WTC11 (cell line): ENCODE measurements at regions not wholly inside any gene's neighbourhood (a gene's known extent, or its start where the extent isn't known, plus 50 kb on each side); places are given as distances from the start of the nearest gene placed in this dataset.

Experiments
- ATAC-seq: fragments of 200-7000 bp; cut with Tn5 transposase; 2 replicates; pipeline ENCODE4 v1.10.0; 2021; ENCODE audit warnings: mild to moderate bottlenecking, moderate library complexity
- CTCF ChIA-PET: fragments of 300-600 bp; sonication (Branson Sonifier 250); formaldehyde crosslinking; loops from one replicate; lab custom pipeline; 2021; ENCODE audit warnings: antibody characterized with exemption; lab: Charles Lee
- POLR2A ChIA-PET: fragments of 350-600 bp; sonication (Branson Sonifier 250); formaldehyde crosslinking; loops from one replicate; lab custom pipeline; 2021; ENCODE audit warnings: antibody characterized with exemption; lab: Charles Lee
- DNase-seq: peaks from one replicate; pipeline ENCODE4 v3.0.0; 2021; ENCODE audit warnings: low spot score
- H3K27ac Mint-ChIP-seq: 2 replicates; pipeline ENCODE4 v1.8.0; 2021; ENCODE audit warnings: mixed read lengths
- H3K27me3 Mint-ChIP-seq: 2 replicates; pipeline ENCODE4 v1.8.0; 2021; ENCODE audit warnings: low read depth, mild to moderate bottlenecking, moderate library complexity, mixed read lengths
- H3K36me3 Mint-ChIP-seq: 2 replicates; pipeline ENCODE4 v1.8.0; 2021; ENCODE audit warnings: mixed read lengths
- H3K4me1 Mint-ChIP-seq: 2 replicates; pipeline ENCODE4 v1.8.0; 2022; ENCODE audit warnings: mixed read lengths
- H3K4me3 Mint-ChIP-seq: 2 replicates; pipeline ENCODE4 v1.8.0; 2021; ENCODE audit warnings: mild to moderate bottlenecking, moderate library complexity, mixed read lengths
- H3K9me3 Mint-ChIP-seq: 2 replicates; pipeline ENCODE4 v1.8.0; 2021; ENCODE audit warnings: mixed read lengths
- CREM ChIP-seq: sonication (generic); formaldehyde crosslinking; IDR thresholded peaks from 2 replicates; pipeline ENCODE4 v1.8.1; 2022; ENCODE audit warnings: mild to moderate bottlenecking, missing genetic modification reagents, moderate library complexity
- FOXJ3 ChIP-seq: sonication (generic); formaldehyde crosslinking; IDR thresholded peaks from 2 replicates; pipeline ENCODE4 v1.9.0; 2021; ENCODE audit warnings: missing genetic modification reagents, mild to moderate bottlenecking, borderline replicate concordance
- GABPB1 ChIP-seq: sonication (generic); formaldehyde crosslinking; IDR thresholded peaks from 2 replicates; pipeline ENCODE4 v1.8.1; 2023; ENCODE audit warnings: mild to moderate bottlenecking, missing genetic modification reagents
- GRHL2 ChIP-seq: fragments of 250-450 bp; sonication (Bioruptor Pico); IDR thresholded peaks from 2 replicates; pipeline ENCODE4 v1.8.0; 2022; ENCODE audit warnings: mild to moderate bottlenecking, moderate library complexity; ENCODE audit not compliant: insufficient replicate concordance, severe bottlenecking
- MXD4 ChIP-seq: fragments of 250-450 bp; sonication (Bioruptor Pico); IDR thresholded peaks from 2 replicates; pipeline ENCODE4 v1.8.0; 2021; ENCODE audit warnings: mild to moderate bottlenecking, moderate library complexity, borderline replicate concordance
- NFATC4 ChIP-seq: fragments of 250-450 bp; sonication (Bioruptor Pico); IDR thresholded peaks from 2 replicates; pipeline ENCODE4 v1.9.0; 2021; ENCODE audit warnings: mild to moderate bottlenecking
- NFE2L1 ChIP-seq: sonication (generic); formaldehyde crosslinking; IDR thresholded peaks from 2 replicates; pipeline ENCODE4 v1.8.1; 2023; ENCODE audit warnings: missing genetic modification reagents
- RORB ChIP-seq: fragments of 250-450 bp; sonication (Bioruptor Pico); IDR thresholded peaks from 2 replicates; pipeline ENCODE4 v1.9.0; 2021; ENCODE audit warnings: mild to moderate bottlenecking
- SOX15 ChIP-seq: fragments of 250-450 bp; sonication (Bioruptor Pico); IDR thresholded peaks from 2 replicates; pipeline ENCODE4 v1.9.0; 2021; ENCODE audit warnings: mild to moderate bottlenecking
- SP1 ChIP-seq: sonication (generic); formaldehyde crosslinking; conservative IDR thresholded peaks from 2 replicates; pipeline ENCODE4 v1.8.1; 2022; ENCODE audit warnings: missing genetic modification reagents
- TP53 ChIP-seq: sonication (generic); formaldehyde crosslinking; IDR thresholded peaks from 2 replicates; pipeline ENCODE4 v1.8.1; 2023; ENCODE audit warnings: mild to moderate bottlenecking, missing genetic modification reagents
- ZNF138 ChIP-seq: sonication (generic); formaldehyde crosslinking; conservative IDR thresholded peaks from 2 replicates; pipeline ENCODE4 v1.8.1; 2022; ENCODE audit warnings: mild to moderate bottlenecking, moderate library complexity, missing genetic modification reagents
- ZNF219 ChIP-seq: sonication (generic); formaldehyde crosslinking; IDR thresholded peaks from 2 replicates; pipeline ENCODE4 v1.8.0; 2023; ENCODE audit warnings: missing genetic modification reagents, mild to moderate bottlenecking, borderline replicate concordance
- ZNF671 ChIP-seq: fragments of 250-450 bp; sonication (Bioruptor Pico); IDR thresholded peaks from 2 replicates; pipeline ENCODE4 v1.8.0; 2021; ENCODE audit warnings: mild to moderate bottlenecking
- TF ChIP-seq, protein P1 (sequence below): sonication (generic); formaldehyde crosslinking; IDR thresholded peaks from 2 replicates; pipeline ENCODE4 v1.8.0; 2022; ENCODE audit warnings: mild to moderate bottlenecking, missing genetic modification reagents
- TF ChIP-seq, protein P2 (sequence below): sonication (generic); formaldehyde crosslinking; IDR thresholded peaks from 2 replicates; pipeline ENCODE4 v1.8.1; 2023; ENCODE audit warnings: mild to moderate bottlenecking, missing genetic modification reagents, moderate library complexity
- TF ChIP-seq, protein P3 (sequence below): sonication (generic); formaldehyde crosslinking; IDR thresholded peaks from 2 replicates; pipeline ENCODE4 v1.8.1; 2023; ENCODE audit warnings: mild to moderate bottlenecking, moderate library complexity, missing genetic modification reagents
- TF ChIP-seq, protein P4 (sequence below): sonication (generic); formaldehyde crosslinking; IDR thresholded peaks from 2 replicates; pipeline ENCODE4 v1.8.1; 2023; ENCODE audit warnings: mild to moderate bottlenecking, missing genetic modification reagents
- TF ChIP-seq, protein P5 (sequence below): sonication (generic); formaldehyde crosslinking; IDR thresholded peaks from 2 replicates; pipeline ENCODE4 v1.8.1; 2023; ENCODE audit warnings: mild to moderate bottlenecking, missing genetic modification reagents, borderline replicate concordance
- TF ChIP-seq, protein P6 (sequence below): sonication (generic); formaldehyde crosslinking; IDR thresholded peaks from 2 replicates; pipeline ENCODE4 v1.8.0; 2022; ENCODE audit warnings: mild to moderate bottlenecking, missing genetic modification reagents
- TF ChIP-seq, protein P7 (sequence below): fragments of 200-600 bp; IDR thresholded peaks from 2 replicates; pipeline ENCODE4 v1.8.0; 2022; ENCODE audit warnings: antibody characterized with exemption
- TF ChIP-seq, protein P8 (sequence below): sonication (generic); formaldehyde crosslinking; conservative IDR thresholded peaks from 2 replicates; pipeline ENCODE4 v1.8.1; 2023; ENCODE audit warnings: mild to moderate bottlenecking, low read depth, missing genetic modification reagents, moderate library complexity

DNA sequence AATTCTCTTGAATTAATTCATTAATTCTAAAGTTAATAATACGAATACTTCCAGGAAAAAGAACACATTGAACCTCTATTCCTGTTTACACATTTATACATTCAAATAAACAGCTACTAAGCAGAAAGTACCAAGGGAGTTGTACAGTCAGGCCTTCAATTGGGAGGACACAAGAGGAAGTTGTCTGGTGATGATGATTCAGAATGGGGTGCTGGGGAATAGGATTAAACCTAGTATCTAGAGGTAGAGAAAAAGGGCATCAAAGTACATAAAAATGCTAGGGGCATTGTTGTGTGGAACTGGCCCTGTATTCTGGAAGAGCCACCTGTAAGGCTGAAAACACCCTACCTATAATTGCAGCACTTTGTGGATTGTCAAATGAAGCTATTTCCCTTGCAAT lies 71.7 kb upstream of the MROH9 start:
- TF ChIP-seq SOX15 (CRISPR knock-in tag) = no peak
- TF ChIP-seq GRHL2 = no peak
- TF ChIP-seq, protein P1, sequence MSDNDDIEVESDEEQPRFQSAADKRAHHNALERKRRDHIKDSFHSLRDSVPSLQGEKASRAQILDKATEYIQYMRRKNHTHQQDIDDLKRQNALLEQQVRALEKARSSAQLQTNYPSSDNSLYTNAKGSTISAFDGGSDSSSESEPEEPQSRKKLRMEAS (CRISPR knock-in tag) = no peak
- TF ChIP-seq TP53 (CRISPR knock-in tag) = no peak
- TF ChIP-seq ZNF138 (CRISPR knock-in tag) = no peak
- TF ChIP-seq ZNF671 (CRISPR knock-in tag) = no peak
- TF ChIP-seq ZNF219 (CRISPR knock-in tag) = no peak
- TF ChIP-seq GABPB1 = no peak
- TF ChIP-seq, protein P2, sequence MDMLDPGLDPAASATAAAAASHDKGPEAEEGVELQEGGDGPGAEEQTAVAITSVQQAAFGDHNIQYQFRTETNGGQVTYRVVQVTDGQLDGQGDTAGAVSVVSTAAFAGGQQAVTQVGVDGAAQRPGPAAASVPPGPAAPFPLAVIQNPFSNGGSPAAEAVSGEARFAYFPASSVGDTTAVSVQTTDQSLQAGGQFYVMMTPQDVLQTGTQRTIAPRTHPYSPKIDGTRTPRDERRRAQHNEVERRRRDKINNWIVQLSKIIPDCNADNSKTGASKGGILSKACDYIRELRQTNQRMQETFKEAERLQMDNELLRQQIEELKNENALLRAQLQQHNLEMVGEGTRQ (CRISPR knock-in tag) = no peak
- ChIA-PET POLR2A (no interaction called here), CTCF (interaction anchor here (1.2 kb wide), 1 partner anchor 174 kb away, joined by 3 read pairs; no protein-coding TSS in a partner anchor)
- Mint-ChIP-seq H3K27ac (no peak overlapping the region), H3K4me1 (no peaks in the 10 kb centered on the region), H3K27me3 (no peaks in the 10 kb centered on the region), H3K4me3 (no peak overlapping the region), H3K9me3 (peaks cover 3% of the 10 kb centered on the region; the same call in 1 of the 2 replicates), H3K36me3 (no peaks in the 10 kb centered on the region)
- no peak for ATAC-seq
- no peak for DNase-seq

DNA sequence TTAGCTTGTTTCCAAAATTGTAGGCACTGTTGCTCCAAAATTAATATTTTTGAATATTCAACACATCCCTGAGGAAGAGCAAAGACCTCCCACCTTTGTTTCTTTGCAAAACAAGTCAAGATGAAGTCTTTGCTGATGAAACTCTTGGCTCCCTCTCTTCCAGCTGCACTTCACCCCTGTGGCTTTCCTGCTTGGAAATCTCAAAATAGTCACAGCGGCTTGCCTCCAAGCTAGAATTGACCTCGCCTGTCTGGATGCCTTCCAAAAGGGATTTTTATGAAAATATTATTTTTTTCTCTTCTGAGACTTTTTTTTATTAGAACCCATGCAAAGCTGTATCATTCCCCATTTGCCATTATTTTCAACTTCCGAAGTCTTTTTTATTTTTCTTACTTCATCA lies 71.1 kb upstream of the MROH9 start:
- no peaks in the 10 kb centered on the region for H3K9me3 Mint-ChIP-seq
- TF ChIP-seq SOX15 (CRISPR knock-in tag) (no peak), NFE2L1 (CRISPR knock-in tag) (no peak), CREM (CRISPR knock-in tag) (no peak), NFATC4 (CRISPR knock-in tag) (no peak), RORB (CRISPR knock-in tag) (no peak), SP1 (CRISPR knock-in tag) (no peak), MXD4 (CRISPR knock-in tag) (no peak), TP53 (CRISPR knock-in tag) (no peak), FOXJ3 (CRISPR knock-in tag) (no peak)
- TF ChIP-seq, protein P1 (CRISPR knock-in tag) = no peak
- TF ChIP-seq, protein P3, sequence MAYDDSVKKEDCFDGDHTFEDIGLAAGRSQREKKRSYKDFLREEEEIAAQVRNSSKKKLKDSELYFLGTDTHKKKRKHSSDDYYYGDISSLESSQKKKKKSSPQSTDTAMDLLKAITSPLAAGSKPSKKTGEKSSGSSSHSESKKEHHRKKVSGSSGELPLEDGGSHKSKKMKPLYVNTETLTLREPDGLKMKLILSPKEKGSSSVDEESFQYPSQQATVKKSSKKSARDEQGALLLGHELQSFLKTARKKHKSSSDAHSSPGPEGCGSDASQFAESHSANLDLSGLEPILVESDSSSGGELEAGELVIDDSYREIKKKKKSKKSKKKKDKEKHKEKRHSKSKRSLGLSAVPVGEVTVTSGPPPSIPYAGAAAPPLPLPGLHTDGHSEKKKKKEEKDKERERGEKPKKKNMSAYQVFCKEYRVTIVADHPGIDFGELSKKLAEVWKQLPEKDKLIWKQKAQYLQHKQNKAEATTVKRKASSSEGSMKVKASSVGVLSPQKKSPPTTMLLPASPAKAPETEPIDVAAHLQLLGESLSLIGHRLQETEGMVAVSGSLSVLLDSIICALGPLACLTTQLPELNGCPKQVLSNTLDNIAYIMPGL = no peak
- TF ChIP-seq, protein P4, sequence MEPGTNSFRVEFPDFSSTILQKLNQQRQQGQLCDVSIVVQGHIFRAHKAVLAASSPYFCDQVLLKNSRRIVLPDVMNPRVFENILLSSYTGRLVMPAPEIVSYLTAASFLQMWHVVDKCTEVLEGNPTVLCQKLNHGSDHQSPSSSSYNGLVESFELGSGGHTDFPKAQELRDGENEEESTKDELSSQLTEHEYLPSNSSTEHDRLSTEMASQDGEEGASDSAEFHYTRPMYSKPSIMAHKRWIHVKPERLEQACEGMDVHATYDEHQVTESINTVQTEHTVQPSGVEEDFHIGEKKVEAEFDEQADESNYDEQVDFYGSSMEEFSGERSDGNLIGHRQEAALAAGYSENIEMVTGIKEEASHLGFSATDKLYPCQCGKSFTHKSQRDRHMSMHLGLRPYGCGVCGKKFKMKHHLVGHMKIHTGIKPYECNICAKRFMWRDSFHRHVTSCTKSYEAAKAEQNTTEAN (CRISPR knock-in tag) = no peak
- TF ChIP-seq, protein P5, sequence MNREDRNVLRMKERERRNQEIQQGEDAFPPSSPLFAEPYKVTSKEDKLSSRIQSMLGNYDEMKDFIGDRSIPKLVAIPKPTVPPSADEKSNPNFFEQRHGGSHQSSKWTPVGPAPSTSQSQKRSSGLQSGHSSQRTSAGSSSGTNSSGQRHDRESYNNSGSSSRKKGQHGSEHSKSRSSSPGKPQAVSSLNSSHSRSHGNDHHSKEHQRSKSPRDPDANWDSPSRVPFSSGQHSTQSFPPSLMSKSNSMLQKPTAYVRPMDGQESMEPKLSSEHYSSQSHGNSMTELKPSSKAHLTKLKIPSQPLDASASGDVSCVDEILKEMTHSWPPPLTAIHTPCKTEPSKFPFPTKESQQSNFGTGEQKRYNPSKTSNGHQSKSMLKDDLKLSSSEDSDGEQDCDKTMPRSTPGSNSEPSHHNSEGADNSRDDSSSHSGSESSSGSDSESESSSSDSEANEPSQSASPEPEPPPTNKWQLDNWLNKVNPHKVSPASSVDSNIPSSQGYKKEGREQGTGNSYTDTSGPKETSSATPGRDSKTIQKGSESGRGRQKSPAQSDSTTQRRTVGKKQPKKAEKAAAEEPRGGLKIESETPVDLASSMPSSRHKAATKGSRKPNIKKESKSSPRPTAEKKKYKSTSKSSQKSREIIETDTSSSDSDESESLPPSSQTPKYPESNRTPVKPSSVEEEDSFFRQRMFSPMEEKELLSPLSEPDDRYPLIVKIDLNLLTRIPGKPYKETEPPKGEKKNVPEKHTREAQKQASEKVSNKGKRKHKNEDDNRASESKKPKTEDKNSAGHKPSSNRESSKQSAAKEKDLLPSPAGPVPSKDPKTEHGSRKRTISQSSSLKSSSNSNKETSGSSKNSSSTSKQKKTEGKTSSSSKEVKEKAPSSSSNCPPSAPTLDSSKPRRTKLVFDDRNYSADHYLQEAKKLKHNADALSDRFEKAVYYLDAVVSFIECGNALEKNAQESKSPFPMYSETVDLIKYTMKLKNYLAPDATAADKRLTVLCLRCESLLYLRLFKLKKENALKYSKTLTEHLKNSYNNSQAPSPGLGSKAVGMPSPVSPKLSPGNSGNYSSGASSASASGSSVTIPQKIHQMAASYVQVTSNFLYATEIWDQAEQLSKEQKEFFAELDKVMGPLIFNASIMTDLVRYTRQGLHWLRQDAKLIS (CRISPR knock-in tag) = no peak
- TF ChIP-seq, protein P6, sequence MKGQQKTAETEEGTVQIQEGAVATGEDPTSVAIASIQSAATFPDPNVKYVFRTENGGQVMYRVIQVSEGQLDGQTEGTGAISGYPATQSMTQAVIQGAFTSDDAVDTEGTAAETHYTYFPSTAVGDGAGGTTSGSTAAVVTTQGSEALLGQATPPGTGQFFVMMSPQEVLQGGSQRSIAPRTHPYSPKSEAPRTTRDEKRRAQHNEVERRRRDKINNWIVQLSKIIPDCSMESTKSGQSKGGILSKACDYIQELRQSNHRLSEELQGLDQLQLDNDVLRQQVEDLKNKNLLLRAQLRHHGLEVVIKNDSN (CRISPR knock-in tag) = no peak
- TF ChIP-seq, protein P7, sequence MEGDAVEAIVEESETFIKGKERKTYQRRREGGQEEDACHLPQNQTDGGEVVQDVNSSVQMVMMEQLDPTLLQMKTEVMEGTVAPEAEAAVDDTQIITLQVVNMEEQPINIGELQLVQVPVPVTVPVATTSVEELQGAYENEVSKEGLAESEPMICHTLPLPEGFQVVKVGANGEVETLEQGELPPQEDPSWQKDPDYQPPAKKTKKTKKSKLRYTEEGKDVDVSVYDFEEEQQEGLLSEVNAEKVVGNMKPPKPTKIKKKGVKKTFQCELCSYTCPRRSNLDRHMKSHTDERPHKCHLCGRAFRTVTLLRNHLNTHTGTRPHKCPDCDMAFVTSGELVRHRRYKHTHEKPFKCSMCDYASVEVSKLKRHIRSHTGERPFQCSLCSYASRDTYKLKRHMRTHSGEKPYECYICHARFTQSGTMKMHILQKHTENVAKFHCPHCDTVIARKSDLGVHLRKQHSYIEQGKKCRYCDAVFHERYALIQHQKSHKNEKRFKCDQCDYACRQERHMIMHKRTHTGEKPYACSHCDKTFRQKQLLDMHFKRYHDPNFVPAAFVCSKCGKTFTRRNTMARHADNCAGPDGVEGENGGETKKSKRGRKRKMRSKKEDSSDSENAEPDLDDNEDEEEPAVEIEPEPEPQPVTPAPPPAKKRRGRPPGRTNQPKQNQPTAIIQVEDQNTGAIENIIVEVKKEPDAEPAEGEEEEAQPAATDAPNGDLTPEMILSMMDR = no peak
- TF ChIP-seq, protein P8, sequence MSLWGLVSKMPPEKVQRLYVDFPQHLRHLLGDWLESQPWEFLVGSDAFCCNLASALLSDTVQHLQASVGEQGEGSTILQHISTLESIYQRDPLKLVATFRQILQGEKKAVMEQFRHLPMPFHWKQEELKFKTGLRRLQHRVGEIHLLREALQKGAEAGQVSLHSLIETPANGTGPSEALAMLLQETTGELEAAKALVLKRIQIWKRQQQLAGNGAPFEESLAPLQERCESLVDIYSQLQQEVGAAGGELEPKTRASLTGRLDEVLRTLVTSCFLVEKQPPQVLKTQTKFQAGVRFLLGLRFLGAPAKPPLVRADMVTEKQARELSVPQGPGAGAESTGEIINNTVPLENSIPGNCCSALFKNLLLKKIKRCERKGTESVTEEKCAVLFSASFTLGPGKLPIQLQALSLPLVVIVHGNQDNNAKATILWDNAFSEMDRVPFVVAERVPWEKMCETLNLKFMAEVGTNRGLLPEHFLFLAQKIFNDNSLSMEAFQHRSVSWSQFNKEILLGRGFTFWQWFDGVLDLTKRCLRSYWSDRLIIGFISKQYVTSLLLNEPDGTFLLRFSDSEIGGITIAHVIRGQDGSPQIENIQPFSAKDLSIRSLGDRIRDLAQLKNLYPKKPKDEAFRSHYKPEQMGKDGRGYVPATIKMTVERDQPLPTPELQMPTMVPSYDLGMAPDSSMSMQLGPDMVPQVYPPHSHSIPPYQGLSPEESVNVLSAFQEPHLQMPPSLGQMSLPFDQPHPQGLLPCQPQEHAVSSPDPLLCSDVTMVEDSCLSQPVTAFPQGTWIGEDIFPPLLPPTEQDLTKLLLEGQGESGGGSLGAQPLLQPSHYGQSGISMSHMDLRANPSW (CRISPR knock-in tag) = no peak
- H3K4me1 Mint-ChIP-seq = no peaks in the 10 kb centered on the region
- ChIA-PET CTCF (interaction anchor here (1.2 kb wide), 1 partner anchor 175 kb away, joined by 3 read pairs; no protein-coding TSS in a partner anchor), POLR2A (no interaction called here)
- H3K27me3 Mint-ChIP-seq = no peaks in the 10 kb centered on the region
- H3K27ac Mint-ChIP-seq = no peak overlapping the region
- no peak overlapping the region for H3K4me3 Mint-ChIP-seq
- no peak for ATAC-seq
- no peaks in the 10 kb centered on the region for H3K36me3 Mint-ChIP-seq
- DNase-seq = no peak
